ENCODE measurements at regions not wholly inside any gene's neighbourhood (a gene's known extent, or its start where the extent isn't known, plus 50 kb on each side); places are given as distances from the start of the nearest gene placed in this dataset.
"Not testable (repeated sequence)": the region's sequence is repeated elsewhere in the genome, so short reads cannot be mapped to it uniquely, and the experiment has no call there.

DNA sequence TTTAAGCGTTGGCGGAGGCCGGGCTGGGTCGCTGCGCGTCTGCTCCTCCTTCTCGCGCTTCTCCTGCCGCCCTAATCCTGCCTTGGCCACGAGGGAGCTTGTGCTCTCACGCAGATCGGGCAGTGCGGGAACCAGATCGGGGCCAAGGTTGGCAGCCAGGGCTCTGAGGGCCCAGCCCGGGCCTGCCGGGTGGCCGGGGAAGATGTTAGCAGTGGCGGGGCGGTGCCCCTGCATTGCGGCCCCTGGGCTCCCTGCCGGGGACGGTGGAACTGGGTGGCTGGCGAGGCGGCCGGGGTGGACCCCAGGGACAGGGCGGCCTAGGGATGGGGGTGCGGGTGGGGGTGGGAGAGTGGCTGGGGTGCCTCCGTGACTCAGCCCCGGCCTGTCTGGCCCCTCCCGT lies 297.4 kb downstream of the CACNA1B start:
- not testable (repeated sequence) for DNase-seq (ENCODE audit: low spot score)

GRCh38 chr9:138175354-138175753 lies 297.8 kb downstream of the CACNA1B start:
- not testable (repeated sequence) for DNase-seq (ENCODE audit: low spot score)

DNA sequence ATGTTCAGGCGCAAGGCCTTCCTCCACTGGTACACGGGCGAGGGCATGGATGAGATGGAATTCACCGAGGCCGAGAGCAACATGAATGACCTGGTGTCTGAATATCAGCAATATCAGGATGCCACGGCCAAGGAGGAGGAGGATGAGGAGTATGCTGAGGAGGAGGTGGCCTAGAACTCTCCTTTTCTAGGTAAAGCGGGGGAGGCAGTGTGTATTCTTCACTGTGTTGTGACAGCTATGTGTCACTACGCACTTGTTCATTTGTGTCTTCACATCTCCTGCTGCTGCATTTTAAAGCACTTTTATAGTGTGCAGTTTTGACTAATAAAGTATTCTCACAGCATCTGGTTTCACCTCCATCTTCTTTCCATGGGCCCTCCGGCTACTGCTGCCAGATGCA lies 299.5 kb downstream of the CACNA1B start:
- not testable (repeated sequence) for DNase-seq (ENCODE audit: low spot score)

GRCh38 chr9:138179003-138179402 lies 301.4 kb downstream of the CACNA1B start:
- DNase-seq (ENCODE audit: low spot score): not testable (repeated sequence)

DNA sequence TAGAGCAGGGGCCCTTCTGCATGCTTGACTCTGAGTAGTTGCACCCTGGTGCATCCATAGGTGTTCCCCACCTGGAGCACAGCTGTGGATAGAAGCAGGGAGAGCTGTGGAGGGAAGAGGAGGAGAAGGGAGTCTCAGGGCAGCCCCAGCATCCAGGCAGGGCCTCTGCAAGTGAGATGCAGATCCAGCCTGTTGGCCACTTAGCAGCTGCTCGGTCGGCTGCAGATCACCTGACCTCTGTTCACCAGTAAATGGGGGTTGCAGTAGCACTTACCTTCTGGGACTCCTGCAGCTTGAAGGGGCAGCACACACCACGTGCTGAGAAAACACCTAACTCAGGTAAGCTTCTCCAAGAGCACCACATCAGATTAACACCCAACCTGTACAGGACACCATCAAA lies 302.1 kb downstream of the CACNA1B start:
- DNase-seq (ENCODE audit: low spot score): not testable (repeated sequence)

- not testable (repeated sequence) for DNase-seq (ENCODE audit: low spot score)
Measured at GRCh38 chr9:138181963-138182362, 304.4 kb downstream of the CACNA1B start.

DNA sequence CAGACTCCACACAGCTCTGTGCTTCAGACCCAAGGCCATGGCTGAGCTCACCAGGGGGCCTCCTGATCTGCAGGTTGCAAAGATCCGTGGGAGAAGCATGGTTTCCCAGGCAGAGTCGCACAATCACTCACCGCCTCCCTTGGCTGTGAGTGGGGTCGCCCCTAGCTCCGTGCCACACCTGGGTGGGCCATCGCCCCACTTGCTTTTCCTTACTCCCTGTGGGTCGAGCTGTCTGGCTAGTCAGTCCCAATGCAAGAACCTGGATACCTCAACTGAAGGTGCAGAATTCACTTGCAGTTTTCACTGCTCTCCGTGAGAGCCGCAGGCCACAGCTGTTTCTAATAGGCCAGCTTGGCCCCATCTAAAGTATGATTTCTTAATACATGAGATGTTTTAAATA lies 319.6 kb downstream of the CACNA1B start:
- DNase-seq (ENCODE audit: low spot score): not testable (repeated sequence)

DNA sequence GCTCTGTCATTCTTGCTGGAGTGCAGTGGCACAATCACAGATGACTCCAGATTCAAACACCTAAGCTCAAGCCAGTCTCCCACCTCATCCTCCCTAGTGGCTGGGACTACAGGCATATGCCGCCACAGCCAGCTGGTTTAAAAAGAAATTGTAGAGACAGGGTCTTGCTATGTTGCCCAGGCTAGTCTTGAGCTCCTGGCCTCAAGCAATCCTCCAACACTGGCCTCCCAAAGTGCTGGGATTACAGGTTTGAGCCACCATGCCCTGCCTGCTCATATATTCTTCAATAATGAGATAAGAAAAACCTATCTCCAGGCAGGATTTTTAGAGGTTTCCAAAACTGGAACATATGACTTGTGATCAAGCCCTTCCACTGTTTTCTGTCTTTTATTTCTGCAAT lies 321.4 kb downstream of the CACNA1B start:
- not testable (repeated sequence) for DNase-seq (ENCODE audit: low spot score)

GRCh38 chr9:138199917-138200316 lies 322.3 kb downstream of the CACNA1B start:
- not testable (repeated sequence) for DNase-seq (ENCODE audit: low spot score)

DNA sequence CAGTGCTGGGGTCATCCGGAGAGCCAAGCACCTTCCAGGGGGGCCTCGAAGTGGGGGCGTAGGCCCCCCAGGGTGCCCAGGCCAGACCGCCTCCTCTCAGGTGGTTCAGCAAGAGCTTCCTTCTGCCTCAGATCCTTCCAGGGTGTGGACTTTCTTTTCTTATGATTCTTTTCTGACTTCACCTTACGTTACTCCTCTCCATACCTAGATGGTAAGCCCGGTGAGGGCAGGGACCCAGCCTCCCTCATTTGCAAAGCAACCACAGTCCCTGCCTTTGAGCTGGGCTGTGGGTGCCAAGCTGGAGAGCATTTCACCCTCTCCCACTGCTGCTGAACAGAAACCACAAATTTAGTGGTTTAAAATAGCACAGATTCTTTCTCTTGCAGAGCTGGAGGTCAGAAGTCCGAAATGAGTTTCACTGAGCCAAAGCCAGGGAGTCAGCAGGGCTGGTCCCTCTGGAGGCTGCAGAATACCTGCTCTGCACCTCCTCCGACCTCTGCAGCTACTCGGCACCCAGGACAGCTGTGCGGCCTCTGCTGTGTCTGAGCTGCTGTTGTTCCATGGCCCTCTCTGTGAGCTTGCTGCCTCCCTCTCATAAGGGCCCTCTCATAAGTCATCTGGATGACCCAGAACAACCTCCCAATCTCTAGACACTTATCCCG lies 323.0 kb downstream of the CACNA1B start:
- DNase-seq (ENCODE audit: low spot score): not testable (repeated sequence)

GRCh38 chr9:138201167-138201889 lies 323.7 kb downstream of the CACNA1B start:
- DNase-seq (ENCODE audit: low spot score): not testable (repeated sequence)

- DNase-seq (ENCODE audit: low spot score): not testable (repeated sequence)
Measured at GRCh38 chr9:138202043-138202442, 324.5 kb downstream of the CACNA1B start.

- peak; percentile 5 for DNase-seq (ENCODE audit: low spot score)
Measured at GRCh38 chr9:138203304-138203703, 325.7 kb downstream of the CACNA1B start.

GRCh38 chr9:138203872-138204271 lies 326.3 kb downstream of the CACNA1B start:
- DNase-seq (ENCODE audit: low spot score): not testable (repeated sequence)

DNA sequence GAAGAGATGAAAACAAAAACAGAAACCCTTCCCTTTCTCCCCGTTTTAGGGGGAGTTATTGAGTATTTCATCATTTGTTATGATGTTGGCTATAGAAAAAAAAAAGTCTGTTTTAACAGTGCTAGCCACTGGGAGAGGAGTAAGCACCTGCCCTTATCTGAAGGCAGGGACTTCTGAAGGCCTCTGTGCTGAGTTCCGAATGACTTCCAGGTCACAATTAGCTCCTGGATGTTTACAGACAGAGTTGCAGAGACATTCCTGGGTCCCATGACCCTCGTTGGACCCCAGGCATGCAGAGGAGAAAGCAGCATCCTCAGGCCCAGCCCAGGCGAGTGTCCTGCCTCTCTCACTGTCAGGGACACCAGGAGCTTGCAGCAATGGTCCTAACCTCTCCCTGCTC lies 328.5 kb downstream of the CACNA1B start:
- not testable (repeated sequence) for DNase-seq (ENCODE audit: low spot score)

DNA sequence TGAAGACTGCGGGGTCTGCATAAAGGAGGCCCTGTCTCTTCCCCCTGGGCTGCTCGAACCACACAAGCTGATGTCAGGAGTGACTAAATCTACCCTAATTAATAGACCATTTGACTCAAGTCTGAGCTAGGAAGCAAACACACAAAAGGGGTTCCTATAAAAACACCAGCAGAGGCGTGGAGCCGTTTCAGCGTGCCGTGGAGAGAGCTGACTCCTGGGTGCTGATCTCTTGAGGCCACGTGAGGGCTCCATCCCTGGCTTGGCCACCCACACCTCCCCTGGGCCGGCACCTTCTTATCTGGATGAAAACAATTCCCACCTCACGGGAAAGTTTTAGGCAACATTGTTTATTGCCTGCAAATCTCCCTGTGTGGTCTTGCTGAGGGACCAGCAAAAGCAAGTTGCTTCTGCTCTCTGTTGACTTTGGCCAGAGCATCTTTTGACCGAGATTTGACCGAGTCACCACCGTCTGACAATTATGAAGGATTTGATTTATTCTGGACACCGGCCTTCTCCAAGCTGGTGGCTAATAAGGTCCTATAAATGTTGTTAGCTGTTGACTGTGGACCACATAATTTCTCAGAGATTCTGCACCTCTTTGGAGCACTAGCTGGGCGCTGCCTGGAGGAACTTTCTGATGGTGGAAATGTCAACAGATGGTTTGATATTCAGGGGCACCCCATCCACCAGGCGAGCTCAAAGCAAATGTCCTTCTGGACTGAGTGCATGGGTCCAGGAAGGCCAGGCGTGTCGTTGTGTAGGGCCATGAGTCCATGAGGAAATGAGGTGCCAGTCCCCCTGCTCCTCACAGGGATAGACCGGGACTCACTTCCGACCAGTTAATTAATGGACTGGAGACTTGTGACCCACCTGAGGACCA lies 330.0 kb downstream of the CACNA1B start:
- DNase-seq (ENCODE audit: low spot score): not testable (repeated sequence)

DNA sequence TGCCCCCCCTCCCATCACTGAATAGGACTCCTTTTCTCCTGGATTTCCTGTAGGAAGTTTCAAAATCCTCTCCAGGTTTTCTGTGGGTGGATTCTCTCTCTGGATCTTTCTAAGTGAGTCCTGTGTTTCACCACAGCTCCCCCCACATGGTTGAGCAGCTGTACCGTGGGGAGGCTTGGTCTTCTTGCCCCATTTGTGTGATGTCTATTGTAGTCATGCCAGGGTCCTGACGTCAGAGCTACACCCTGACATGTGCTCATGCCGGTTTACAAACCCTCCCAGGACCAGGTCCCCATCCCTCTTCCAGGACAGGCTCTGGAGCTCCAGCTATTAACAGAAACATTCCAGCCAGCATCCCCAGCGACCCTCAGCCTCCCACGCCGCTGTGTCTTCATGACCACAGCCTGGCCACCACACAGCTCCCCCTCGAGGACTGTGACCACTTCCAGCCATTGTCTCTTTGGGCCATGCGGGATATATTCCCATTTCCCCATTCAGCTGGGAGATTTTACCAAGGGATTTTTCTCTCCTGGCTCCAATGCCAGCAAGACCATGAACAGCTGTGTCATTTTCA lies 331.6 kb downstream of the CACNA1B start:
- not testable (repeated sequence) for DNase-seq (ENCODE audit: low spot score)

GRCh38 chr9:138210388-138210986 lies 332.9 kb downstream of the CACNA1B start:
- DNase-seq (ENCODE audit: low spot score): not testable (repeated sequence)

GRCh38 chr9:138211070-138211469 lies 333.5 kb downstream of the CACNA1B start:
- not testable (repeated sequence) for DNase-seq (ENCODE audit: low spot score)

DNA sequence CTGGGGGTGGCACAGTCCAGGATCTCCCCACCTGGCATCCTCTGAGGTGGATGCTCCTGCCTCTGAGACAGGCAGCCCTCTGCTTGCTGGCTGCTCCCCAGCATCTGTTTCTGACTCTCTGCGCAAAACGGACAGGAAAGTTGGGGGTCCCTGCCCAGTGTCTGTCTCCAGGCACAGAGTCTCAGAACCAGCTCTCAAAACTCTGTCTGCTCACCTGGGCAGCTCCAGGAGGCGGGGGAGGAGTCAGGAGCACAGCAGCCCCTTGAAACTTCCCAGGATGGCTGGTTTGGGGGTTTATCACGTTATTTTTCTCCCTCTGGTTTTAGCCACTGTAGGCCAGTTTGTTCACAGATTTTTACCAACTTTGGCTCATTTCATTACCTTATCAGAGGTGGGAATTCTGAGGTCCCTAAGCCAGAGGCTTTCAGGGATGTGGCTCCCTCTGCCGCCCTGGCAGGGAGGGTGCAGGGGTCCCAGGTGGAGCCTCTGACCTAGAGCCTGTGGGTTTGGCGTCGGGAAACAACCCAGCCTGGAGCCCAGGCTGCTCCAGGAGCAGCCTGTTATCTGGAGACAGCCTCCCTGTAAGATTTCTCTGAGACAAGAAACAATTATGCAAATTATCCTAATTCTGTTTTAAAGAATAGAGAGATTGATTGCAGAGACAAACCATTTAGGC lies 334.1 kb downstream of the CACNA1B start:
- DNase-seq (ENCODE audit: low spot score): not testable (repeated sequence)

- DNase-seq (ENCODE audit: low spot score): not testable (repeated sequence)
Measured at GRCh38 chr9:138212811-138213210, 335.2 kb downstream of the CACNA1B start.
